Spinal cord (tissue), 9 donors: ENCODE measurements at regions not wholly inside any gene's neighbourhood (a gene's known extent, or its start where the extent isn't known, plus 50 kb on each side); places are given as distances from the start of the nearest gene placed in this dataset.

ENCODE experiments used
- DNase-seq, 6 donors: peaks; one replicate each; pipeline versions ENCODE4 v3.0.0 to v3.0.0-alpha.2; 2013 to 2015; ENCODE audit warnings: low spot score in 6 of 6, low read depth in 4 of 6
- H3K27ac ChIP-seq: one replicate; pipeline ENCODE4 v1.5.1; 2013; ENCODE audit warnings: low read depth, low read length, control low read depth
- H3K27me3 ChIP-seq: one replicate; pipeline ENCODE4 v1.6.1; 2013; ENCODE audit warnings: low read length; ENCODE audit not compliant: control insufficient read depth, insufficient read depth
- H3K36me3 ChIP-seq: one replicate; pipeline ENCODE4 v1.6.1; 2013; ENCODE audit warnings: low read length; ENCODE audit not compliant: control insufficient read depth, insufficient read depth
- H3K4me1 ChIP-seq: one replicate; pipeline ENCODE4 v1.6.1; 2013; ENCODE audit warnings: low read length; ENCODE audit not compliant: control insufficient read depth, insufficient read depth
- H3K4me3 ChIP-seq: one replicate; pipeline ENCODE4 v1.5.1; 2013; ENCODE audit warnings: low read depth, low read length, control low read depth
- H3K9me3 ChIP-seq: one replicate; pipeline ENCODE4 v1.6.1; 2013; ENCODE audit warnings: low read length; ENCODE audit not compliant: control insufficient read depth, insufficient read depth
- WGBS: methylation state at CpG from one replicate; pipeline ENCODE4 v1.1.5; 2013; ENCODE audit warnings: missing lambda C conversion rate; ENCODE audit not compliant: insufficient coverage; 5-methylcytosine and 5-hydroxymethylcytosine counted together
- donor health status: healthy.

DNA sequence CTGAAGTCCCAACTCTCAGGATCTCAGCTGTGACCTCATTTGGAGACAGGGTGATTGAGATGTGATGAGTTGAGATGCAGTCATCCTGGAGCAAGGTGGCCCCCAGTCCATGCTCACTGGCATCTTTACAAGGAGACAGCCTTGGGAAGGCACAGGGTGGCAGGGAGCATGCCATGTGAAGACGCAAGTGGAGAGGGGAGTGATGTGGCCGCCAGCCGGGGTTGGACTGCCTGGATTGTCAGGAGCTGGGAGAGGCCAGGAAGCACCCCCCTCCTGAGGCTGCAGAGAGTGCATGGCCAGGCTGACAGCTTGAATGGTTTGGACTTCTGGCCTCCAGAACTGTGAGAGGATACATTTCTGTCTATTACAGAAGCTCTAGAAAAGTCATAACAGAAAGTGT lies 194.4 kb downstream of the UQCRFS1 start:
- Histone ChIP-seq H3K36me3 (no peaks in the 10 kb centered on the region), H3K9me3 (no peaks in the 10 kb centered on the region), H3K4me1 (no peaks in the 10 kb centered on the region), H3K4me3 (no peak overlapping the region), H3K27me3 (peaks cover 7% of the 10 kb centered on the region), H3K27ac (no peak overlapping the region)
- no peak for DNase-seq
- 81% methylated on average over 3 of the region's 3 CpGs for WGBS

DNA sequence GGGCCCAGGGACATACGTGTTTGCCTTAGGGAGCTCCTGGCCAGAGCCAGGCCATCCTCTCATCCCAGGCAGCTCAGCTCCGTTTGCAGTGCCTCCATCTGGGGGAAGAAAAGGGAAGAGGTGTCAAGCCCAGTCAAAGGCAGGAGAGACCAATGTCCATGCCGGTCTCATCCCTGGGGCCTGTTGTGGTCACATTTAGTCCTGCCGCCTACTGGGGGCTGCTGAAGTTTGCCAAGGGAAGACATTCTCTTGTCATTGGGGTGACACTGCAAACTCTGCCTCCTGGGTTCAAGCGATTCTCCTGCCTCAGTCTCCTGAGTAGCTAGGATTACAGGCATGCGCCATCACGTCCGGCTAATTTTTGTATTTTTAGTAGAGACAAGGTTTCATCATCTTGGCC lies 195.2 kb downstream of the UQCRFS1 start:
- Histone ChIP-seq H3K27ac (no peak overlapping the region), H3K27me3 (peaks cover 7% of the 10 kb centered on the region), H3K4me1 (no peaks in the 10 kb centered on the region), H3K4me3 (no peak overlapping the region), H3K9me3 (no peaks in the 10 kb centered on the region), H3K36me3 (no peaks in the 10 kb centered on the region)
- 80% methylated on average over 4 of the region's 8 CpGs for WGBS
- no peak for DNase-seq

DNA sequence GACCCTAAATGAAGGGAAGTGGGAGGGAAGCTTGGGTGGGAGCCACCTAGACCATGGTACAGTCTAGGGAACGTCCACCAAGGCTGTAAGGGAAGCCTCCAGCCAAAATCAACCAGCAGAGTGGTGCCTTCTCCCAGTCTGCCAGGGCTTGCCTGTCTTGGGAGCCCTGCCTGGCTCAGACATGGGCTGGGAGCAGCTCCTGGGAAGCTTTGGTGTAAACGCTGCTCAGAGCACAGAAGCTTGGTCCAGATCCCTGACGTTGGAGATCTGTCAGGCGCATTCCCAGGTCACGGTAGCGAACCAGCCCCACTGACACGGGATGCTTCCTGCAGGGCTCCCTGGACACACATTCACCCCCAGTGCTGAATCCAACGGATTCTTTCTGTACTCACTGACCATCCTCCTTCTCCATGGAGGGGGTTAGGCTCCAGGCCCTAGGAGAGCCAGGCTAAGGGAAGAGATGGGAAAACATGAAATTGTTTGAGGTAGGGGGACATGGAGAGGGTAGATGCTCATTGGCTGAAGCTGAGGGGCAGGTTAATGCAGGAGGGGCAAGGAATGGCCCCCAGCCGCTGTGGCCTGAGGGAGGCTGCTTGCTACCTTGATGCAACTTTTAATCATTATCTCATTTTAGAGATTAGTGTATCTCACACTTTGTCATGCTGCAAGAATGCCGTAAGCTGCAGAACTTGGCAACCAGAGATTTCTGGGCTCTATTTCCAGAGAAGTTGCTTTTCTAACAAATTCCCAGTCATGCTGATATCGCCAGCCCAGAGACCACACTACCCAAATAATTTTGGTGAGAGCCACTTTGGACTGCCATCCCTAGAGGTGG lies 195.8 kb downstream of the UQCRFS1 start:
- no peaks in the 10 kb centered on the region for H3K36me3 ChIP-seq
- no peaks in the 10 kb centered on the region for H3K9me3 ChIP-seq
- peaks cover 7% of the 10 kb centered on the region for H3K27me3 ChIP-seq
- no peak overlapping the region for H3K27ac ChIP-seq
- no peak overlapping the region for H3K4me3 ChIP-seq
- WGBS: 79% methylated on average over 8 of the region's 11 CpGs
- no peak for DNase-seq
- H3K4me1 ChIP-seq: no peaks in the 10 kb centered on the region

GRCh38 chr19:29016353-29016752 lies 196.6 kb downstream of the UQCRFS1 start:
- DNase-seq: no peak
- Histone ChIP-seq H3K9me3 (no peaks in the 10 kb centered on the region), H3K27ac (no peak overlapping the region), H3K36me3 (no peaks in the 10 kb centered on the region), H3K27me3 (peaks cover 7% of the 10 kb centered on the region), H3K4me1 (no peaks in the 10 kb centered on the region), H3K4me3 (no peak overlapping the region)
- WGBS: 81% methylated on average over 2 of the region's 2 CpGs

- Histone ChIP-seq H3K4me1 (peaks cover 2% of the 10 kb centered on the region), H3K27ac (no peak overlapping the region), H3K36me3 (no peaks in the 10 kb centered on the region), H3K9me3 (no peaks in the 10 kb centered on the region), H3K27me3 (peaks cover 7% of the 10 kb centered on the region), H3K4me3 (no peak overlapping the region)
- no peak for DNase-seq
Observed at GRCh38 chr19:29015569-29015968, 197.4 kb downstream of the UQCRFS1 start.

- no peaks in the 10 kb centered on the region for H3K9me3 ChIP-seq
- WGBS: 71% methylated on average over 14 of the region's 14 CpGs
- peaks cover 2% of the 10 kb centered on the region for H3K4me1 ChIP-seq
- H3K36me3 ChIP-seq: no peaks in the 10 kb centered on the region
- H3K27me3 ChIP-seq: peaks cover 7% of the 10 kb centered on the region
- H3K4me3 ChIP-seq: no peak overlapping the region
- H3K27ac ChIP-seq: no peak overlapping the region
- no peak for DNase-seq
Observed at GRCh38 chr19:29014857-29015436, 198.0 kb downstream of the UQCRFS1 start.

GRCh38 chr19:29013988-29014387 lies 199.0 kb downstream of the UQCRFS1 start:
- Histone ChIP-seq H3K27me3 (peaks cover 7% of the 10 kb centered on the region), H3K9me3 (no peaks in the 10 kb centered on the region), H3K27ac (no peak overlapping the region), H3K4me3 (no peak overlapping the region), H3K36me3 (no peaks in the 10 kb centered on the region), H3K4me1 (peaks cover 2% of the 10 kb centered on the region)
- DNase-seq: no peak
- 69% methylated on average over 13 of the region's 15 CpGs for WGBS

GRCh38 chr19:29013325-29013724 lies 199.6 kb downstream of the UQCRFS1 start:
- Histone ChIP-seq H3K9me3 (no peaks in the 10 kb centered on the region), H3K4me1 (peaks cover 2% of the 10 kb centered on the region), H3K4me3 (no peak overlapping the region), H3K27ac (no peak overlapping the region), H3K27me3 (peaks cover 7% of the 10 kb centered on the region), H3K36me3 (no peaks in the 10 kb centered on the region)
- DNase-seq: no peak
- WGBS: 66% methylated on average over 6 of the region's 10 CpGs

DNA sequence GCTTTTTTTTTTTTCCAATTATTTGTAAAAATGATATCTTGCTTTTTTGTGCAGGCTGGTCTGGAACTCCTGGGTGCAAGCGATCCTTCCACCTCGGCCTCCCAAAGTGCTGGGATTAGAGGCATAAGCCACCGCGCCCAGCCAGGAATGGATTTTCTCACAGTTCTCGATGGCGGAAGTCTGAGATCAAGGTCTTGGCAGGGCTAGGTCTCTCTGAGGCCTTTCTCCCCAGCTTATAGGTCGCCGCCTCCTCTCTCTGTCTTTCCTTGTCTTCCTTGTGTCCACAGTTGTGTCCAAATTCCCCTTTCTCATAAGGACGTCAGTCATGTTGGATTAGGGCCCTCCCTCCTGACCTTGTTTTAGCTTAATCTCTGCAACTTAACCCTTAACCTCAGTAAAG lies 200.5 kb downstream of the UQCRFS1 start:
- H3K27me3 ChIP-seq: peaks cover 4% of the 10 kb centered on the region
- H3K9me3 ChIP-seq: no peaks in the 10 kb centered on the region
- 81% methylated on average over 6 of the region's 9 CpGs for WGBS
- peaks cover 2% of the 10 kb centered on the region for H3K4me1 ChIP-seq
- H3K36me3 ChIP-seq: no peaks in the 10 kb centered on the region
- DNase-seq: no peak
- no peak overlapping the region for H3K27ac ChIP-seq
- H3K4me3 ChIP-seq: no peak overlapping the region

- no peak overlapping the region for H3K27ac ChIP-seq
- no peaks in the 10 kb centered on the region for H3K36me3 ChIP-seq
- no peak overlapping the region for H3K4me3 ChIP-seq
- no CpG with 5 or more reads among the region's 8 CpGs for WGBS
- no peaks in the 10 kb centered on the region for H3K27me3 ChIP-seq
- no peaks in the 10 kb centered on the region for H3K9me3 ChIP-seq
- DNase-seq: no peak
- peaks cover 2% of the 10 kb centered on the region for H3K4me1 ChIP-seq
Observed at GRCh38 chr19:29010276-29010675, 202.7 kb downstream of the UQCRFS1 start.
